ENCODE measurements at regions not wholly inside any gene's neighbourhood (a gene's known extent, or its start where the extent isn't known, plus 50 kb on each side); places are given as distances from the start of the nearest gene placed in this dataset.

- Histone ChIP-seq H3K27me3 (ENCODE audit: control insufficient read depth, insufficient read depth, low read length) (no peaks in the 10 kb centered on the region), H3K9me3 (ENCODE audit: control insufficient read depth, insufficient read depth, low read length) (peaks cover 5% of the 10 kb centered on the region; the same call in 1 of the 2 replicates), H3K23ac (ENCODE audit: low read depth, low read length) (no peak overlapping the region), H3K18ac (ENCODE audit: low read depth, low read length) (no peak overlapping the region), H3K4me1 (ENCODE audit: control insufficient read depth, insufficient read depth, low read length) (no peaks in the 10 kb centered on the region), H3K14ac (replicated peaks; ENCODE audit: low read depth, low read length) (no peak overlapping the region), H2BK5ac (ENCODE audit: low read depth, low read length, poor library complexity, severe bottlenecking) (no peak overlapping the region), H4K8ac (ENCODE audit: low read depth in 2 of 2, low read length in 2 of 2) (no peak overlapping the region), H3K4me3 (ENCODE audit: insufficient read depth, low read depth, low read length) (no peak overlapping the region), H3K4me2 (ENCODE audit: low read depth, low read length) (no peak overlapping the region), H2AK5ac (ENCODE audit: low read depth, low read length) (no peak overlapping the region), H2AFZ (replicated peaks; ENCODE audit: low read length, poor library complexity) (no peak overlapping the region), H4K5ac (ENCODE audit: low read depth, low read length) (no peak overlapping the region), H2BK120ac (ENCODE audit: low read depth, low read length) (no peak overlapping the region), H3K27ac (ENCODE audit: insufficient read depth, low read length) (no peak overlapping the region), H2BK20ac (ENCODE audit: low read depth, low read length) (no peak overlapping the region), H3K9ac (ENCODE audit: low read depth, low read length) (no peak overlapping the region), H2AK9ac (replicated peaks; ENCODE audit: low read depth, low read length, poor library complexity) (no peak overlapping the region), H3K56ac (ENCODE audit: extremely low read depth, insufficient read depth, low read length) (no peak overlapping the region), H4K91ac (ENCODE audit: insufficient read depth, low read depth, low read length) (no peak overlapping the region), H4K20me1 (ENCODE audit: insufficient read depth, low read length) (no peaks in the 10 kb centered on the region), H3K79me1 (ENCODE audit: low read depth in 1 of 2, low read length in 2 of 2) (no peaks in the 10 kb centered on the region), H2BK15ac (ENCODE audit: low read depth, low read length) (no peak overlapping the region), H3K36me3 (ENCODE audit: control insufficient read depth, insufficient read depth, low read length) (no peaks in the 10 kb centered on the region), H3K4ac (ENCODE audit: low read depth, low read length) (no peak overlapping the region), H3K9me1 (ENCODE audit: insufficient read depth, low read length) (no peaks in the 10 kb centered on the region)
- TF ChIP-seq USF2 (IDR thresholded peaks at IDR 0.05; ENCODE audit: low read depth, low read length) (no peak), SMC3 (IDR thresholded peaks at IDR 0.05; ENCODE audit: low read depth, low read length) (no peak), RCOR1 (IDR thresholded peaks at IDR 0.05; ENCODE audit: insufficient replicate concordance, low read length) (no peak), MXI1 (IDR thresholded peaks at IDR 0.05; ENCODE audit: borderline replicate concordance, low read depth, low read length) (no peak)
- ChIA-PET POLR2A (ENCODE audit: unreplicated experiment) (no interaction called here), CTCF (no interaction called here)
- no TSS peak for BruUV-seq (replicated peaks)
- dilution Hi-C loops (cut with HindIII; ENCODE audit: low sequenced_read_pairs, unreplicated experiment), result no loop called here
- ATAC-seq (ENCODE audit: low read depth), result no peak
- no peak for DNase-seq
- in situ Hi-C loops (cut with MboI; ENCODE audit: low sequenced_read_pairs), result no loop called here
- intact Hi-C loops (cut with micrococcal nuclease), result no loop called here
- no CpG with 5 or more reads among the region's 5 CpGs for WGBS, 2 experiments (ENCODE audit: extremely low coverage in 2 of 2, insufficient read length in 1 of 2)
These were observed 326.3 kb downstream of the OSTF1 start for GRCh38 chr9:75414371-75415160.
